Cardiac fibroblast (primary cell): ENCODE measurements at regions not wholly inside any gene's neighbourhood (a gene's known extent, or its start where the extent isn't known, plus 50 kb on each side); places are given as distances from the start of the nearest gene placed in this dataset.

Source experiments
- DNase-seq, 2 donors: peaks; one replicate each; pipeline versions ENCODE4 v3.0.0 to v3.0.0-alpha.2; 2010; ENCODE audit warnings: low read depth in 2 of 2
- H3K4me3 ChIP-seq, 2 donors: replicated peaks in 1 of 2; 1 replicate in 1 of 2; 2 replicates in 1 of 2; pipeline ENCODE4 v1.5.1; 2011; ENCODE audit warnings: low read depth in 2 of 2, low read length in 2 of 2, mild to moderate bottlenecking in 2 of 2, moderate library complexity in 1 of 2
- CTCF ChIP-seq: IDR thresholded peaks from one replicate; pipeline ENCODE4 v1.5.1; 2011; ENCODE audit warnings: low read depth, mild to moderate bottlenecking, low read length, inconsistent platforms

- DNase-seq = no peak
- no peak for TF ChIP-seq CTCF
- no peak overlapping the region for H3K4me3 ChIP-seq
Observed at GRCh38 chr6:81820980-81821379, 68.5 kb upstream of the TENT5A start.

GRCh38 chr6:81820422-81820821, 67.9 kb upstream of the TENT5A start:
- TF ChIP-seq CTCF = no peak
- H3K4me3 ChIP-seq = no peak overlapping the region
- DNase-seq = no peak

GRCh38 chr6:81819767-81820166, 67.3 kb upstream of the TENT5A start:
- H3K4me3 ChIP-seq = no peak overlapping the region
- no peak for TF ChIP-seq CTCF
- DNase-seq = no peak

GRCh38 chr6:81818901-81819361, 66.5 kb upstream of the TENT5A start:
- DNase-seq = peak in 1 of 2 donors; percentile 16
- no peak overlapping the region for H3K4me3 ChIP-seq
- TF ChIP-seq CTCF = no peak

- DNase-seq = no peak
- TF ChIP-seq CTCF = no peak
- no peak overlapping the region for H3K4me3 ChIP-seq
Observed at GRCh38 chr6:81816380-81816779, 63.9 kb upstream of the TENT5A start.

GRCh38 chr6:81814370-81815076, 62.0 kb upstream of the TENT5A start:
- no peak for TF ChIP-seq CTCF
- peak; percentile 34 to 52 for DNase-seq
- no peak overlapping the region for H3K4me3 ChIP-seq

- DNase-seq = no peak
- no peak for TF ChIP-seq CTCF
- H3K4me3 ChIP-seq = no peak overlapping the region
Observed at GRCh38 chr6:81813305-81813704, 60.8 kb upstream of the TENT5A start.
